ENCODE measurements at regions not wholly inside any gene's neighbourhood (a gene's known extent, or its start where the extent isn't known, plus 50 kb on each side); places are given as distances from the start of the nearest gene placed in this dataset.
A peak's percentile ranks its signal among the peaks of the same experiment; 100 is the strongest.

GRCh38 chr17:13306310-13306962 is 288.6 kb upstream of the ELAC2 start:
- TF ChIP-seq CTCF (conservative IDR thresholded peaks at IDR 0.05), result peak; percentile 59
- no peak overlapping the region for H3K27ac ChIP-seq

- TF ChIP-seq CTCF (conservative IDR thresholded peaks at IDR 0.05), result no peak
- H3K27ac ChIP-seq, result no peak overlapping the region
These were observed 285.2 kb upstream of the ELAC2 start for GRCh38 chr17:13302983-13303382.

- no peak overlapping the region for H3K27ac ChIP-seq
- TF ChIP-seq CTCF (conservative IDR thresholded peaks at IDR 0.05), result no peak
These were observed 284.6 kb upstream of the ELAC2 start for GRCh38 chr17:13302419-13302818.

GRCh38 chr17:13297183-13297582 is 279.4 kb upstream of the ELAC2 start:
- no peak for TF ChIP-seq CTCF (conservative IDR thresholded peaks at IDR 0.05)
- peak overlapping the region; percentile 97 for H3K27ac ChIP-seq

- H3K27ac ChIP-seq, result no peak overlapping the region
These were observed 275.6 kb upstream of the ELAC2 start for GRCh38 chr17:13293421-13293820.

GRCh38 chr17:13292291-13292690 is 274.5 kb upstream of the ELAC2 start:
- no peak for TF ChIP-seq CTCF (conservative IDR thresholded peaks at IDR 0.05)
- no peak overlapping the region for H3K27ac ChIP-seq

More at GRCh38 chr17:13293421-13293820, 275.6 kb upstream of the ELAC2 start:
- TF ChIP-seq CTCF (conservative IDR thresholded peaks at IDR 0.05), result no peak

- H3K27ac ChIP-seq, result no peak overlapping the region
- TF ChIP-seq CTCF (conservative IDR thresholded peaks at IDR 0.05), result no peak
These were observed 270.4 kb upstream of the ELAC2 start for GRCh38 chr17:13288248-13288647.

Data from VCaP (cell line).